ENCODE measurements at regions not wholly inside any gene's neighbourhood (a gene's known extent, or its start where the extent isn't known, plus 50 kb on each side); places are given as distances from the start of the nearest gene placed in this dataset.
A peak's percentile ranks its signal among the peaks of the same experiment; 100 is the strongest.
"Not testable (repeated sequence)": the region's sequence is repeated elsewhere in the genome, so short reads cannot be mapped to it uniquely, and the experiment has no call there.

- H3K27me3 ChIP-seq (replicated peaks in 1 of 4; ENCODE audit: control extremely low read depth in 1 of 4, control insufficient read depth in 3 of 4, insufficient read depth in 4 of 4, low read length in 3 of 4); CTCF ChIA-PET; H3K27ac Mint-ChIP-seq; H3K4me3 ChIP-seq (ENCODE audit: control extremely low read depth in 1 of 5, extremely low read depth in 1 of 5, insufficient read depth in 1 of 5, low read depth in 2 of 5, low read length in 4 of 5); H3K9me3 Mint-ChIP-seq (ENCODE audit: insufficient read depth); H3K36me3 ChIP-seq (replicated peaks in 1 of 2; ENCODE audit: control extremely low read depth in 1 of 2, control insufficient read depth in 1 of 2, extremely low read depth in 1 of 2, insufficient read depth in 2 of 2, low read length in 1 of 2); POLR2A ChIA-PET; intact Hi-C loops (cut with micrococcal nuclease); H3K9me3 ChIP-seq (ENCODE audit: control extremely low read depth in 1 of 3, control insufficient read depth in 2 of 3, insufficient read depth in 1 of 3, low read length in 2 of 3); H3K4me1 ChIP-seq (ENCODE audit: control insufficient read depth in 2 of 2, insufficient read depth in 2 of 2, low read length in 2 of 2); ATAC-seq (ENCODE audit: low read depth); H3K27me3 Mint-ChIP-seq; H3K9ac ChIP-seq (ENCODE audit: low read length); H3K4me3 Mint-ChIP-seq; H4K20me1 ChIP-seq (ENCODE audit: control insufficient read depth, insufficient read depth, low read length, poor library complexity, severe bottlenecking); H3K27ac ChIP-seq (ENCODE audit: low read length in 2 of 2); H2AFZ ChIP-seq (ENCODE audit: insufficient read depth, low read depth, low read length, poor library complexity, severe bottlenecking); H3K4me2 ChIP-seq (replicated peaks; ENCODE audit: low read depth, low read length, poor library complexity, severe bottlenecking); DNase-seq; H3K4me1 Mint-ChIP-seq; H3K79me2 ChIP-seq (ENCODE audit: control insufficient read depth, insufficient read depth, low read length): not testable (repeated sequence)
- no CpG with 5 or more reads among the region's 2 CpGs for whole genome bisulfite sequencing (ENCODE audit: insufficient coverage)
Measured at GRCh38 chr7:103234877-103235276, 62.4 kb upstream of the PMPCB start.

DNA sequence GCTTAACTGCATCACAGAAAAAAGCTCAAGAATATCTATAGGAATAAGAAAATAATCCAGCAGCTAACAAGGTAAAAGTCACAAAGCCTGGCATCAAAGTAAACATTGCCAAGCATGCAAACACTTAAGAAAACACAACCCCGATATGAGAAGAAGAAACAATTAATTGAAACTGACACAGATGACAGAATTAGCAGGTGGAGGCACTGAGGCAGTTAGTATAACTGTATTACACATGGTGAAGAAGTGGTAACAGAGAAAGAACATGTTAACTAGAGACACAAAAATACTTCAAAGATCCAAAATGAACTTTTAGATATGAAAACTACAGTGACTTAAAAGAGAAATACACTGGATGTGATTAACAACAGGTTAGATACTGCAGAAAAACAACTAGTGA lies 69.4 kb upstream of the PMPCB start:
- H2AFZ ChIP-seq (ENCODE audit: insufficient read depth, low read depth, low read length, poor library complexity, severe bottlenecking); intact Hi-C loops (cut with micrococcal nuclease); ATAC-seq (ENCODE audit: low read depth); H3K79me2 ChIP-seq (ENCODE audit: control insufficient read depth, insufficient read depth, low read length); H3K4me2 ChIP-seq (replicated peaks; ENCODE audit: low read depth, low read length, poor library complexity, severe bottlenecking); POLR2A ChIA-PET; H3K4me1 Mint-ChIP-seq; H3K9me3 Mint-ChIP-seq (ENCODE audit: insufficient read depth); H3K36me3 ChIP-seq (replicated peaks in 1 of 2; ENCODE audit: control extremely low read depth in 1 of 2, control insufficient read depth in 1 of 2, extremely low read depth in 1 of 2, insufficient read depth in 2 of 2, low read length in 1 of 2); H3K27ac Mint-ChIP-seq; H3K4me3 Mint-ChIP-seq; H3K4me3 ChIP-seq (ENCODE audit: control extremely low read depth in 1 of 5, extremely low read depth in 1 of 5, insufficient read depth in 1 of 5, low read depth in 2 of 5, low read length in 4 of 5); DNase-seq; H3K4me1 ChIP-seq (ENCODE audit: control insufficient read depth in 2 of 2, insufficient read depth in 2 of 2, low read length in 2 of 2); H4K20me1 ChIP-seq (ENCODE audit: control insufficient read depth, insufficient read depth, low read length, poor library complexity, severe bottlenecking); CTCF ChIA-PET; H3K9ac ChIP-seq (ENCODE audit: low read length); H3K27ac ChIP-seq (ENCODE audit: low read length in 2 of 2); H3K9me3 ChIP-seq (ENCODE audit: control extremely low read depth in 1 of 3, control insufficient read depth in 2 of 3, insufficient read depth in 1 of 3, low read length in 2 of 3); H3K27me3 ChIP-seq (replicated peaks in 1 of 4; ENCODE audit: control extremely low read depth in 1 of 4, control insufficient read depth in 3 of 4, insufficient read depth in 4 of 4, low read length in 3 of 4); H3K27me3 Mint-ChIP-seq: not testable (repeated sequence)
- WGBS (ENCODE audit: insufficient coverage) = no CpG with 5 or more reads among the region's 1 CpG

DNA sequence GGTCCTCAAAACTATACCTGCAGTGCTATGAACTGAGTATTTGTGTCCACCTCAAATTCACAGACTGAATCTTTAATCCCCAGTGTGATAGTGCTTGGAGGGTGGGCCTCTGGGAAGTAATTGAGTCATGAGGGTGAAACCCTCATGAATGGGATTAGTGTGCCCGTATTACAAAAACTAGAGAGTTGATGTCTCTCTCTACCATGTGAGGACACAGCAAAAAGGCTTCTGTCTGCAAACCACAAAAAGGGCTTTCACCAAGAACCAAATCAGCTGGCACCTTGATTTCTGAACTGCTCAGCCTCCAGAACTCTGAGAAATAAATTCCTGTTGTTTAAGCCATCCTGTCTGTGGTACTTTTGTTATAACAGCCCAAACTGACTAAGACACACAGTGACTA lies 71.4 kb upstream of the PMPCB start:
- no CpG with 5 or more reads among the region's 1 CpG for WGBS (ENCODE audit: insufficient coverage)
- H3K4me3 Mint-ChIP-seq; H3K27ac Mint-ChIP-seq; DNase-seq; POLR2A ChIA-PET; H3K9ac ChIP-seq (ENCODE audit: low read length); H2AFZ ChIP-seq (ENCODE audit: insufficient read depth, low read depth, low read length, poor library complexity, severe bottlenecking); H3K4me2 ChIP-seq (replicated peaks; ENCODE audit: low read depth, low read length, poor library complexity, severe bottlenecking); H3K36me3 ChIP-seq (replicated peaks in 1 of 2; ENCODE audit: control extremely low read depth in 1 of 2, control insufficient read depth in 1 of 2, extremely low read depth in 1 of 2, insufficient read depth in 2 of 2, low read length in 1 of 2); H3K27ac ChIP-seq (ENCODE audit: low read length in 2 of 2); H4K20me1 ChIP-seq (ENCODE audit: control insufficient read depth, insufficient read depth, low read length, poor library complexity, severe bottlenecking); H3K27me3 ChIP-seq (replicated peaks in 1 of 4; ENCODE audit: control extremely low read depth in 1 of 4, control insufficient read depth in 3 of 4, insufficient read depth in 4 of 4, low read length in 3 of 4); H3K4me3 ChIP-seq (ENCODE audit: control extremely low read depth in 1 of 5, extremely low read depth in 1 of 5, insufficient read depth in 1 of 5, low read depth in 2 of 5, low read length in 4 of 5); H3K9me3 ChIP-seq (ENCODE audit: control extremely low read depth in 1 of 3, control insufficient read depth in 2 of 3, insufficient read depth in 1 of 3, low read length in 2 of 3); intact Hi-C loops (cut with micrococcal nuclease); CTCF ChIA-PET; H3K79me2 ChIP-seq (ENCODE audit: control insufficient read depth, insufficient read depth, low read length); ATAC-seq (ENCODE audit: low read depth); H3K27me3 Mint-ChIP-seq; H3K9me3 Mint-ChIP-seq (ENCODE audit: insufficient read depth); H3K4me1 ChIP-seq (ENCODE audit: control insufficient read depth in 2 of 2, insufficient read depth in 2 of 2, low read length in 2 of 2); H3K4me1 Mint-ChIP-seq: not testable (repeated sequence)

GRCh38 chr7:103223065-103223464 lies 74.2 kb upstream of the NAPEPLD start:
- POLR2A ChIA-PET; H3K27me3 Mint-ChIP-seq; ATAC-seq (ENCODE audit: low read depth); H3K79me2 ChIP-seq (ENCODE audit: control insufficient read depth, insufficient read depth, low read length); H3K9ac ChIP-seq (ENCODE audit: low read length); CTCF ChIA-PET; H3K27me3 ChIP-seq (replicated peaks in 1 of 4; ENCODE audit: control extremely low read depth in 1 of 4, control insufficient read depth in 3 of 4, insufficient read depth in 4 of 4, low read length in 3 of 4); H3K36me3 ChIP-seq (replicated peaks in 1 of 2; ENCODE audit: control extremely low read depth in 1 of 2, control insufficient read depth in 1 of 2, extremely low read depth in 1 of 2, insufficient read depth in 2 of 2, low read length in 1 of 2); H3K27ac ChIP-seq (ENCODE audit: low read length in 2 of 2); H3K9me3 Mint-ChIP-seq (ENCODE audit: insufficient read depth); H3K9me3 ChIP-seq (ENCODE audit: control extremely low read depth in 1 of 3, control insufficient read depth in 2 of 3, insufficient read depth in 1 of 3, low read length in 2 of 3); H3K4me1 ChIP-seq (ENCODE audit: control insufficient read depth in 2 of 2, insufficient read depth in 2 of 2, low read length in 2 of 2); H2AFZ ChIP-seq (ENCODE audit: insufficient read depth, low read depth, low read length, poor library complexity, severe bottlenecking); H4K20me1 ChIP-seq (ENCODE audit: control insufficient read depth, insufficient read depth, low read length, poor library complexity, severe bottlenecking); H3K4me3 Mint-ChIP-seq; H3K27ac Mint-ChIP-seq; intact Hi-C loops (cut with micrococcal nuclease); H3K4me2 ChIP-seq (replicated peaks; ENCODE audit: low read depth, low read length, poor library complexity, severe bottlenecking); H3K4me3 ChIP-seq (ENCODE audit: control extremely low read depth in 1 of 5, extremely low read depth in 1 of 5, insufficient read depth in 1 of 5, low read depth in 2 of 5, low read length in 4 of 5); H3K4me1 Mint-ChIP-seq: not testable (repeated sequence)
- WGBS (ENCODE audit: insufficient coverage) = no CpG with 5 or more reads among the region's 3 CpGs
- DNase-seq = peak; percentile 4

All from B cell (primary cell).